ENCODE measurements at regions not wholly inside any gene's neighbourhood (a gene's known extent, or its start where the extent isn't known, plus 50 kb on each side); places are given as distances from the start of the nearest gene placed in this dataset.

GRCh38 chr9:26112724-26113123, 434.5 kb upstream of the TUSC1 start (continued):
- no peak for TF ChIP-seq ATF3 (IDR thresholded peaks at IDR 0.05; ENCODE audit: insufficient read depth, low read depth, low read length)
- no peak for TF ChIP-seq TAF1 (IDR thresholded peaks at IDR 0.05; ENCODE audit: low read depth, low read length)
- no peak for TF ChIP-seq SRF (IDR thresholded peaks at IDR 0.05; ENCODE audit: low read depth, low read length)
